Keratinocyte (primary cell): ENCODE measurements at regions not wholly inside any gene's neighbourhood (a gene's known extent, or its start where the extent isn't known, plus 50 kb on each side); places are given as distances from the start of the nearest gene placed in this dataset.

ENCODE experiments used
- DNase-seq: peaks from one replicate; pipeline ENCODE4 v3.0.0-alpha.2; 2011; ENCODE audit warnings: low read depth, missing footprints, low spot score
- FAIRE-seq: peaks from 2 replicates; lab custom pipeline; 2011; peaks lifted over from hg19 to GRCh38; lab: Jason Lieb, UNC
- H2AFZ ChIP-seq: 2 replicates; pipeline ENCODE4 v1.6.0; 2012; ENCODE audit warnings: low read length, control low read depth, inconsistent platforms; ENCODE audit not compliant: control insufficient read depth
- H3K27ac ChIP-seq: 2 replicates; pipeline ENCODE4 v1.5.1; 2011; ENCODE audit warnings: low read length; ENCODE audit not compliant: control insufficient read depth, insufficient read depth
- H3K27me3 ChIP-seq: 3 replicates; pipeline ENCODE4 v1.6.0; 2011; ENCODE audit warnings: low read length; ENCODE audit not compliant: control insufficient read depth, insufficient read depth; ENCODE audit errors: extremely low read depth
- H3K36me3 ChIP-seq, 2 experiments: 2 replicates in 1 of 2; 3 replicates in 1 of 2; pipeline ENCODE4 v1.5.1; 2011; ENCODE audit warnings: low read length in 2 of 2, mild to moderate bottlenecking in 1 of 2; ENCODE audit not compliant: control insufficient read depth in 2 of 2, insufficient read depth in 2 of 2; ENCODE audit errors: extremely low read depth in 1 of 2
- H3K4me1 ChIP-seq: 3 replicates; pipeline ENCODE4 v1.5.1; 2011; ENCODE audit warnings: low read length; ENCODE audit not compliant: control insufficient read depth, insufficient read depth; ENCODE audit errors: extremely low read depth
- H3K4me2 ChIP-seq: 3 replicates; pipeline ENCODE4 v1.6.0; 2011; ENCODE audit warnings: low read depth, low read length; ENCODE audit not compliant: control insufficient read depth, insufficient read depth; ENCODE audit errors: extremely low read depth
- H3K4me3 ChIP-seq, 3 experiments: fragments of 200-600 bp in 1 of 3; sonication (generic) in 1 of 3; 2 replicates in 2 of 3; 3 replicates in 1 of 3; pipeline ENCODE4 v1.5.1; 2011 to 2016; ENCODE audit warnings: low read length in 3 of 3, mild to moderate bottlenecking in 3 of 3, control low read depth in 2 of 3, inconsistent platforms in 1 of 3, low read depth in 1 of 3, mixed read lengths in 1 of 3, mixed run types in 1 of 3, moderate library complexity in 1 of 3; ENCODE audit not compliant: control insufficient read depth in 2 of 3, insufficient read depth in 2 of 3; ENCODE audit errors: extremely low read depth in 1 of 3
- H3K79me2 ChIP-seq: 2 replicates; pipeline ENCODE4 v1.6.0; 2012; ENCODE audit warnings: low read length; ENCODE audit not compliant: control insufficient read depth, insufficient read depth
- H3K9ac ChIP-seq: 3 replicates; pipeline ENCODE4 v1.6.0; 2011; ENCODE audit warnings: low read length; ENCODE audit not compliant: control insufficient read depth, insufficient read depth; ENCODE audit errors: extremely low read depth
- H3K9me1 ChIP-seq: 3 replicates; pipeline ENCODE4 v1.6.0; 2011; ENCODE audit warnings: low read length; ENCODE audit not compliant: control insufficient read depth, insufficient read depth; ENCODE audit errors: extremely low read depth
- H3K9me3 ChIP-seq: 2 replicates; pipeline ENCODE4 v1.5.1; 2012; ENCODE audit warnings: low read depth, low read length; ENCODE audit not compliant: control insufficient read depth
- H4K20me1 ChIP-seq: 3 replicates; pipeline ENCODE4 v1.6.0; 2011; ENCODE audit warnings: low read length; ENCODE audit not compliant: control insufficient read depth, insufficient read depth; ENCODE audit errors: extremely low read depth
- EZH2 ChIP-seq: IDR thresholded peaks from one replicate; pipeline ENCODE4 v1.6.1; 2012; ENCODE audit warnings: inconsistent platforms, mild to moderate bottlenecking, low read length, moderate library complexity
- dilution Hi-C: fragments of 300-500 bp; cut with MboI; formaldehyde crosslinking; loops from one replicate; pipeline ENCODE4 v1.7.0; 2020; ENCODE audit warnings: low sequenced_read_pairs; ENCODE audit not compliant: extremely low pct_ligation_motif_present
- TF ChIP-seq, protein P1 (sequence below), 3 experiments: IDR thresholded peaks in 1 of 3; conservative IDR thresholded peaks in 1 of 3; optimal IDR thresholded peaks in 1 of 3; 2 replicates in 2 of 3; 3 replicates in 1 of 3; pipeline versions ENCODE3 to v1.5.1; 2011; ENCODE audit warnings: low read length in 3 of 3, mild to moderate bottlenecking in 3 of 3, moderate library complexity in 2 of 3, control low read depth in 1 of 3, inconsistent platforms in 1 of 3; ENCODE audit not compliant: insufficient read depth in 2 of 3; ENCODE audit errors: extremely low read depth in 1 of 3

DNA sequence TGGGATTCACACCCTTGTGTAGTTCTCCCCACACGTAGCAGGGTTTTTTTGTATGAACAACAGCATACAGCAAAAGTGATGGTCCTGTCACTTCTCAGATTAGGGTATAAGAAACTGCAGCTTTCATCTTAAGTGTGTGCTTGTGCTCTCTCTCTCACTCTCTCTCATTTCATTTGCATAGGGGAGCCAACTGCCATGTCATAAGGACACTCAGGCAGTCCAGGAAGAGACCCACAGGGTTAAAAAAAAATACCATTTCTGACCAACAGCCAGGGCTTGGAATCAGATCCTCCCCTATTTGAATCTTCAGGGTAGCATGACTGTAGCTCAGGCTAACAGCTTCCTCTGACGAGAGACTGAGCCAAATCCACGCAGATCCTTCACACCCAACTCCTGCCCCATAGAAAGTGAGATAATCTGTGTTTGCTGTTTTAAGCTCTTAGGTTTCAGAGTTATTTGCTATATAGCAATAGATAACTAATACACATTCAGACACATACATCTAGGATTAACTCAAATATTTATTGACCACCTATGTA, 331.2 kb downstream of the PAPSS1 start:
- Histone ChIP-seq H3K79me2 (no peaks in the 10 kb centered on the region), H3K9me1 (no peaks in the 10 kb centered on the region), H3K36me3 (no peaks in the 10 kb centered on the region), H3K27me3 (no peaks in the 10 kb centered on the region), H4K20me1 (no peaks in the 10 kb centered on the region), H3K4me1 (no peaks in the 10 kb centered on the region), H3K27ac (no peak overlapping the region), H3K4me3 (no peak overlapping the region), H3K9ac (no peak overlapping the region), H3K9me3 (no peaks in the 10 kb centered on the region), H3K4me2 (no peak overlapping the region), H2AFZ (no peak overlapping the region)
- no peak for FAIRE-seq
- no peak for TF ChIP-seq EZH2
- TF ChIP-seq, protein P1, sequence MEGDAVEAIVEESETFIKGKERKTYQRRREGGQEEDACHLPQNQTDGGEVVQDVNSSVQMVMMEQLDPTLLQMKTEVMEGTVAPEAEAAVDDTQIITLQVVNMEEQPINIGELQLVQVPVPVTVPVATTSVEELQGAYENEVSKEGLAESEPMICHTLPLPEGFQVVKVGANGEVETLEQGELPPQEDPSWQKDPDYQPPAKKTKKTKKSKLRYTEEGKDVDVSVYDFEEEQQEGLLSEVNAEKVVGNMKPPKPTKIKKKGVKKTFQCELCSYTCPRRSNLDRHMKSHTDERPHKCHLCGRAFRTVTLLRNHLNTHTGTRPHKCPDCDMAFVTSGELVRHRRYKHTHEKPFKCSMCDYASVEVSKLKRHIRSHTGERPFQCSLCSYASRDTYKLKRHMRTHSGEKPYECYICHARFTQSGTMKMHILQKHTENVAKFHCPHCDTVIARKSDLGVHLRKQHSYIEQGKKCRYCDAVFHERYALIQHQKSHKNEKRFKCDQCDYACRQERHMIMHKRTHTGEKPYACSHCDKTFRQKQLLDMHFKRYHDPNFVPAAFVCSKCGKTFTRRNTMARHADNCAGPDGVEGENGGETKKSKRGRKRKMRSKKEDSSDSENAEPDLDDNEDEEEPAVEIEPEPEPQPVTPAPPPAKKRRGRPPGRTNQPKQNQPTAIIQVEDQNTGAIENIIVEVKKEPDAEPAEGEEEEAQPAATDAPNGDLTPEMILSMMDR (optimal IDR thresholded peaks at IDR 0.05 in 1 of 3, IDR thresholded peaks at IDR 0.05 in 1 of 3, conservative IDR thresholded peaks at IDR 0.05 in 1 of 3; ENCODE audit: extremely low read depth in 1 of 3, insufficient read depth in 2 of 3, low read length in 3 of 3), result no peak
- no peak for DNase-seq
- dilution Hi-C loops, result no loop called here

DNA sequence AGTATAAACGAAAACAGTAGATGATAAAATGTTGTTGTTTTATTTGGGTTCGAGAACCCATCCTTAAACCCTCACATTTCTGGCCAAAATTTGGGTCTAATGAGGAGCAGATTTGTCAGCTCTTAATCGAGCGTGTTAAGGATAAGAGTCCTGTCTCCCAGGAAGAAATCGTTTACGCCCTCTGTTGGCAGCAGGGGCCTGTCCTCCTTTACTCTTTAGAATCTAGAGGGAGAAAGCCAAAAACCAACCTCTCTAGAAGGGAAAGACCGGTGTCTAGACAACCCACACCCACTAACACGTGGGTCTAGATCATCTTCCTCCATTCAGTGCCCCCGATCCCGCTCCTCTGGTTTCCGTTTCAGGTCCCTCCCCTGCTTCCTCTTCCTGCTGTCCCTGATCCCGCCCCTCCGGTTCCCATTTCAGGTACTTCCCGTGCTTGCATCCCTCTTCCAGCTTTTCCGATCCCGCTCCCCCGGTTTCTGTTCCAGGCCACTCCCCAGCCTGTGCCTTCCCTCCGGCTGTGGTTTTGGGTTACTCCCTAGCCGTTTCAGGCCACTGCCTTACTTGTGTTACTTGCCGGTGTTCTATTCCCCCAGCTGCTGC, 339.1 kb downstream of the PAPSS1 start:
- Histone ChIP-seq H3K27me3 (no peaks in the 10 kb centered on the region), H3K9me3 (no peaks in the 10 kb centered on the region), H3K9ac (no peak overlapping the region), H3K79me2 (no peaks in the 10 kb centered on the region), H3K4me3 (no peak overlapping the region), H2AFZ (no peak overlapping the region), H3K36me3 (no peaks in the 10 kb centered on the region), H4K20me1 (no peaks in the 10 kb centered on the region), H3K9me1 (no peaks in the 10 kb centered on the region), H3K27ac (no peak overlapping the region), H3K4me2 (no peak overlapping the region), H3K4me1 (peaks cover 6% of the 10 kb centered on the region)
- DNase-seq, result no peak
- dilution Hi-C loops, result no loop called here
- no peak for TF ChIP-seq EZH2
- TF ChIP-seq, protein P1 (optimal IDR thresholded peaks at IDR 0.05 in 1 of 3, IDR thresholded peaks at IDR 0.05 in 1 of 3, conservative IDR thresholded peaks at IDR 0.05 in 1 of 3; ENCODE audit: extremely low read depth in 1 of 3, insufficient read depth in 2 of 3, low read length in 3 of 3), result no peak
- no peak for FAIRE-seq
